ENCODE measurements at regions not wholly inside any gene's neighbourhood (a gene's known extent, or its start where the extent isn't known, plus 50 kb on each side); places are given as distances from the start of the nearest gene placed in this dataset.

- Histone ChIP-seq H3K9ac (ENCODE audit: insufficient read length, low read depth) (no peak overlapping the region), H3K4me1 (ENCODE audit: insufficient read depth, insufficient read length) (no peaks in the 10 kb centered on the region), H3K4me3 (ENCODE audit: insufficient read length, low read depth) (no peak overlapping the region), H3K36me3 (ENCODE audit: insufficient read depth, insufficient read length, low read length) (no peaks in the 10 kb centered on the region), H3K27me3 (ENCODE audit: insufficient read depth, insufficient read length) (no peaks in the 10 kb centered on the region), H3K9me3 (ENCODE audit: insufficient read depth, low read length) (no peaks in the 10 kb centered on the region)
- no peak for DNase-seq (ENCODE audit: low read depth, low spot score)
- TF ChIP-seq YY1 (IDR thresholded peaks at IDR 0.05; ENCODE audit: insufficient read depth, insufficient read length) (no peak), ZNF274 (IDR thresholded peaks at IDR 0.05; ENCODE audit: low read depth, low read length) (no peak), SUZ12 (IDR thresholded peaks at IDR 0.05; ENCODE audit: extremely low read depth, insufficient read depth, insufficient read length) (no peak)
Observed at GRCh38 chr13:106172176-106172905, 363.1 kb downstream of the EFNB2 start.

GRCh38 chr13:106163426-106163825 is 372.0 kb downstream of the EFNB2 start:
- Histone ChIP-seq H3K36me3 (ENCODE audit: insufficient read depth, insufficient read length, low read length) (no peaks in the 10 kb centered on the region), H3K9me3 (ENCODE audit: insufficient read depth, low read length) (no peaks in the 10 kb centered on the region), H3K4me1 (ENCODE audit: insufficient read depth, insufficient read length) (no peaks in the 10 kb centered on the region), H3K4me3 (ENCODE audit: insufficient read length, low read depth) (no peak overlapping the region), H3K9ac (ENCODE audit: insufficient read length, low read depth) (no peak overlapping the region), H3K27me3 (ENCODE audit: insufficient read depth, insufficient read length) (no peaks in the 10 kb centered on the region)
- DNase-seq (ENCODE audit: low read depth, low spot score): no peak
- TF ChIP-seq SUZ12 (IDR thresholded peaks at IDR 0.05; ENCODE audit: extremely low read depth, insufficient read depth, insufficient read length): no peak
- no peak for TF ChIP-seq ZNF274 (IDR thresholded peaks at IDR 0.05; ENCODE audit: low read depth, low read length)
- no peak for TF ChIP-seq YY1 (IDR thresholded peaks at IDR 0.05; ENCODE audit: insufficient read depth, insufficient read length)

- no peaks in the 10 kb centered on the region for H3K36me3 ChIP-seq (ENCODE audit: insufficient read depth, insufficient read length, low read length)
- H3K4me3 ChIP-seq (ENCODE audit: insufficient read length, low read depth): no peak overlapping the region
- no peak for DNase-seq (ENCODE audit: low read depth, low spot score)
- TF ChIP-seq YY1 (IDR thresholded peaks at IDR 0.05; ENCODE audit: insufficient read depth, insufficient read length) (no peak), ZNF274 (IDR thresholded peaks at IDR 0.05; ENCODE audit: low read depth, low read length) (no peak), SUZ12 (IDR thresholded peaks at IDR 0.05; ENCODE audit: extremely low read depth, insufficient read depth, insufficient read length) (no peak)
- no peaks in the 10 kb centered on the region for H3K9me3 ChIP-seq (ENCODE audit: insufficient read depth, low read length)
- H3K27me3 ChIP-seq (ENCODE audit: insufficient read depth, insufficient read length): no peaks in the 10 kb centered on the region
- H3K9ac ChIP-seq (ENCODE audit: insufficient read length, low read depth): no peak overlapping the region
- H3K4me1 ChIP-seq (ENCODE audit: insufficient read depth, insufficient read length): no peaks in the 10 kb centered on the region
Observed at GRCh38 chr13:106161146-106161545, 374.3 kb downstream of the EFNB2 start.

DNA sequence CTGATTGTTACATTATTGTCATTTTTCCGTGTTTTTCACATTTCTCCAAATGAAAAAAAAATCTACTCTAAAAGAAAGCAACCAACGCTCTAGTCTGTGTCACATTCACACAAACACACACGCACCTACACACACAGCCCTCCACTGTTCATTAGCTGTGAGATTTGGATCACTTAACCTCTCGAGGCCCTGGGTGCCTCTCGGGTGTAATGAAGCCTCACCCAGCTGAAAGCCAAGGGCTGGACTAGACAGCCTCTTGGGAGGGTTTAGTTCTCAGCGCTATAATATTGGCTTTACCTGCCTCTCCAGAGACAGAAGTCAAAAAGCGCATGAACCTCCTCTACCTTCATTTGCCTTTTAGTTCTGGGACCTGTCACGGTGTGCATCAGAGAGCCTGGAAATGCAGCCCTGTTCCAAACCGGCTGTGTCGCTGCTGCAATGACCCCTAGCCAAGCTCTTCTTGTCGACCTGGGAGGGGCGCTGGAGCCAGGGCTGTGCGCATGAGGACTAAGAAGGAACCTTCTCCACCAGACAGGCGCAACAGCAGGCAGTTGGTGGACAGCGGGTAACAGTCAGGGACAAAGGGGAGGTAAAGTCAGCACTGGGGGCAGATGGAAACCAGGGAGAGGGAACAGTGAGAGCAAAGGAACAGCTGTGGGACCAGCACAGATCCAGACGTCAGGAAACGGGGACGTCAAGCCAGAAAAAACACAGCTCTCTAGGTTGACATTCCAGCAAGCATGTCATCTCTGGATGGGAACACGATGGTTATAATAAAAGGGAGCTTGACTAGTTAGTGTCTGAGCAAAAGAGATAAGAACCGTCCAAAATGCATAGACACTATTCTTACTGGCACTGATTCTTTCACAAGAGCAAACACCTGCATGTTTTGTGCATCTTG is 375.9 kb downstream of the EFNB2 start:
- TF ChIP-seq YY1 (IDR thresholded peaks at IDR 0.05; ENCODE audit: insufficient read depth, insufficient read length) (no peak), SUZ12 (IDR thresholded peaks at IDR 0.05; ENCODE audit: extremely low read depth, insufficient read depth, insufficient read length) (no peak), ZNF274 (IDR thresholded peaks at IDR 0.05; ENCODE audit: low read depth, low read length) (no peak)
- H3K9me3 ChIP-seq (ENCODE audit: insufficient read depth, low read length): no peaks in the 10 kb centered on the region

DNA sequence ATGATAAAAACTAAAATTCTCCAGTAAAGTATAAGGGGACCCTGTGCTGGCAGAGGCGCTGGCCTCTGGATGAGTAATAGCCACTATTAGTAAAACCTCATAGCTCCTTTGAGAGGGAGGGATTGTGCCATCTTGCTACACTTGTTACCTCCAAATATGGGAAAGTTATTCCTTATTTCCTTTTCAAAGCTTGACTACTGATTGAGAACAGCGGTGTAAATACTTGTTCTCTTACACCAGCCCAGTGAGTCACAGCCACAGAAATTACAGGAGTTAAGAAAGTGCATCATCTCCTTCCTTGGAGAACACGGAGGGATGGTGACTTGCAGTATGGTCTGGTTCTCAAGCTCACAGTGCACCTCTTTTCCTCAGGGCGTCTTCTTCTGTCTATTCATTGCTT is 379.0 kb downstream of the EFNB2 start:
- Histone ChIP-seq H3K9ac (ENCODE audit: insufficient read length, low read depth) (no peak overlapping the region), H3K9me3 (ENCODE audit: insufficient read depth, low read length) (no peaks in the 10 kb centered on the region), H3K27me3 (ENCODE audit: insufficient read depth, insufficient read length) (no peaks in the 10 kb centered on the region), H3K4me1 (ENCODE audit: insufficient read depth, insufficient read length) (no peaks in the 10 kb centered on the region), H3K4me3 (ENCODE audit: insufficient read length, low read depth) (no peak overlapping the region), H3K36me3 (ENCODE audit: insufficient read depth, insufficient read length, low read length) (no peaks in the 10 kb centered on the region)
- no peak for DNase-seq (ENCODE audit: low read depth, low spot score)
- no peak for TF ChIP-seq ZNF274 (IDR thresholded peaks at IDR 0.05; ENCODE audit: low read depth, low read length)
- TF ChIP-seq YY1 (IDR thresholded peaks at IDR 0.05; ENCODE audit: insufficient read depth, insufficient read length): no peak
- TF ChIP-seq SUZ12 (IDR thresholded peaks at IDR 0.05; ENCODE audit: extremely low read depth, insufficient read depth, insufficient read length): no peak

More for the DNA sequence above, 375.9 kb downstream of the EFNB2 start:
- H3K27me3 ChIP-seq (ENCODE audit: insufficient read depth, insufficient read length): no peaks in the 10 kb centered on the region
- no peak overlapping the region for H3K9ac ChIP-seq (ENCODE audit: insufficient read length, low read depth)
- H3K4me1 ChIP-seq (ENCODE audit: insufficient read depth, insufficient read length): no peaks in the 10 kb centered on the region
- H3K36me3 ChIP-seq (ENCODE audit: insufficient read depth, insufficient read length, low read length): no peaks in the 10 kb centered on the region
- no peak for DNase-seq (ENCODE audit: low read depth, low spot score)
- no peak overlapping the region for H3K4me3 ChIP-seq (ENCODE audit: insufficient read length, low read depth)

- H3K36me3 ChIP-seq (ENCODE audit: insufficient read depth, insufficient read length, low read length): no peaks in the 10 kb centered on the region
- no peak overlapping the region for H3K9ac ChIP-seq (ENCODE audit: insufficient read length, low read depth)
- no peak for DNase-seq (ENCODE audit: low read depth, low spot score)
- H3K4me3 ChIP-seq (ENCODE audit: insufficient read length, low read depth): no peak overlapping the region
- H3K27me3 ChIP-seq (ENCODE audit: insufficient read depth, insufficient read length): no peaks in the 10 kb centered on the region
- no peak for TF ChIP-seq YY1 (IDR thresholded peaks at IDR 0.05; ENCODE audit: insufficient read depth, insufficient read length)
- TF ChIP-seq ZNF274 (IDR thresholded peaks at IDR 0.05; ENCODE audit: low read depth, low read length): no peak
- TF ChIP-seq SUZ12 (IDR thresholded peaks at IDR 0.05; ENCODE audit: extremely low read depth, insufficient read depth, insufficient read length): no peak
- H3K4me1 ChIP-seq (ENCODE audit: insufficient read depth, insufficient read length): no peaks in the 10 kb centered on the region
- H3K9me3 ChIP-seq (ENCODE audit: insufficient read depth, low read length): no peaks in the 10 kb centered on the region
Observed at GRCh38 chr13:106155411-106155810, 380.1 kb downstream of the EFNB2 start.

GRCh38 chr13:106153876-106154275 is 381.6 kb downstream of the EFNB2 start:
- H3K9me3 ChIP-seq (ENCODE audit: insufficient read depth, low read length): no peaks in the 10 kb centered on the region
- TF ChIP-seq ZNF274 (IDR thresholded peaks at IDR 0.05; ENCODE audit: low read depth, low read length) (no peak), YY1 (IDR thresholded peaks at IDR 0.05; ENCODE audit: insufficient read depth, insufficient read length) (no peak), SUZ12 (IDR thresholded peaks at IDR 0.05; ENCODE audit: extremely low read depth, insufficient read depth, insufficient read length) (no peak)
- H3K4me1 ChIP-seq (ENCODE audit: insufficient read depth, insufficient read length): no peaks in the 10 kb centered on the region
- H3K27me3 ChIP-seq (ENCODE audit: insufficient read depth, insufficient read length): no peaks in the 10 kb centered on the region
- H3K9ac ChIP-seq (ENCODE audit: insufficient read length, low read depth): no peak overlapping the region
- DNase-seq (ENCODE audit: low read depth, low spot score): no peak
- H3K36me3 ChIP-seq (ENCODE audit: insufficient read depth, insufficient read length, low read length): no peaks in the 10 kb centered on the region
- H3K4me3 ChIP-seq (ENCODE audit: insufficient read length, low read depth): no peak overlapping the region
